Posterior vena cava (tissue), 2 donors: ENCODE measurements at regions not wholly inside any gene's neighbourhood (a gene's known extent, or its start where the extent isn't known, plus 50 kb on each side); places are given as distances from the start of the nearest gene placed in this dataset.

Source experiments
- DNase-seq: peaks from one replicate; pipeline ENCODE4 v3.0.0-alpha.2; 2020; ENCODE audit warnings: low spot score
- intact Hi-C, 2 donors: fragments of 100-400 bp; cut with DNase I; formaldehyde crosslinking; loops; one replicate each; pipeline versions ENCODE4 v1.14.1 to v1.14.2; 2022 to 2023
- donor health status: DM: yes; HTN: yes; CAD: no.
- donor health status: DM: yes; HTN: yes; CAD: no.

GRCh38 chr13:39888865-39889810 is 233.7 kb downstream of the COG6 start:
- intact Hi-C loops, result no loop called here

GRCh38 chr13:39890537-39890936 is 235.1 kb downstream of the COG6 start:
- intact Hi-C loops, result no loop called here
- DNase-seq, result no peak

More at GRCh38 chr13:39888865-39889810, 233.7 kb downstream of the COG6 start:
- DNase-seq, result no peak

- intact Hi-C loops, result no loop called here
- no peak for DNase-seq
These were observed 237.5 kb downstream of the COG6 start for GRCh38 chr13:39892721-39893685.

- no peak for DNase-seq
- intact Hi-C loops, result no loop called here
These were observed 238.3 kb downstream of the COG6 start for GRCh38 chr13:39893808-39894207.

GRCh38 chr13:39894586-39894985 is 239.1 kb downstream of the COG6 start:
- DNase-seq, result no peak
- intact Hi-C loops, result no loop called here

- intact Hi-C loops, result no loop called here
These were observed 239.8 kb downstream of the COG6 start for GRCh38 chr13:39895254-39895653.

GRCh38 chr13:39897636-39898035 is 242.2 kb downstream of the COG6 start:
- no peak for DNase-seq
- intact Hi-C loops, result no loop called here

More at GRCh38 chr13:39895254-39895653, 239.8 kb downstream of the COG6 start:
- no peak for DNase-seq

GRCh38 chr13:39900106-39900750 is 244.8 kb downstream of the COG6 start:
- no peak for DNase-seq
- intact Hi-C loops, result no loop called here

- intact Hi-C loops, result no loop called here
- no peak for DNase-seq
These were observed 249.5 kb downstream of the COG6 start for GRCh38 chr13:39904959-39905358.

GRCh38 chr13:39909634-39910033 is 254.2 kb downstream of the COG6 start:
- DNase-seq, result no peak
- intact Hi-C loops, result no loop called here

- intact Hi-C loops, result no loop called here
- no peak for DNase-seq
These were observed 254.6 kb downstream of the COG6 start for GRCh38 chr13:39910041-39910440.

- DNase-seq, result no peak
- intact Hi-C loops, result no loop called here
These were observed 255.4 kb downstream of the COG6 start for GRCh38 chr13:39910833-39911232.

GRCh38 chr13:39913339-39913738 is 257.9 kb downstream of the COG6 start:
- intact Hi-C loops, result no loop called here
- no peak for DNase-seq

GRCh38 chr13:39913928-39914327 is 258.5 kb downstream of the COG6 start:
- DNase-seq, result no peak

GRCh38 chr13:39915418-39915817 is 260.0 kb downstream of the COG6 start:
- intact Hi-C loops, result no loop called here

More at GRCh38 chr13:39913928-39914327, 258.5 kb downstream of the COG6 start:
- intact Hi-C loops, result no loop called here

GRCh38 chr13:39916330-39916729 is 260.9 kb downstream of the COG6 start:
- no peak for DNase-seq
- intact Hi-C loops, result no loop called here

More at GRCh38 chr13:39915418-39915817, 260.0 kb downstream of the COG6 start:
- no peak for DNase-seq

- no peak for DNase-seq
- intact Hi-C loops, result no loop called here
These were observed 263.3 kb downstream of the COG6 start for GRCh38 chr13:39918620-39919236.

- intact Hi-C loops, result no loop called here
These were observed 265.2 kb downstream of the COG6 start for GRCh38 chr13:39920613-39921012.

GRCh38 chr13:39926345-39926744 is 270.9 kb downstream of the COG6 start:
- intact Hi-C loops, result no loop called here
- no peak for DNase-seq

More at GRCh38 chr13:39920613-39921012, 265.2 kb downstream of the COG6 start:
- DNase-seq, result no peak
